ENCODE measurements at regions not wholly inside any gene's neighbourhood (a gene's known extent, or its start where the extent isn't known, plus 50 kb on each side); places are given as distances from the start of the nearest gene placed in this dataset.
"Not testable (repeated sequence)": the region's sequence is repeated elsewhere in the genome, so short reads cannot be mapped to it uniquely, and the experiment has no call there.

DNA sequence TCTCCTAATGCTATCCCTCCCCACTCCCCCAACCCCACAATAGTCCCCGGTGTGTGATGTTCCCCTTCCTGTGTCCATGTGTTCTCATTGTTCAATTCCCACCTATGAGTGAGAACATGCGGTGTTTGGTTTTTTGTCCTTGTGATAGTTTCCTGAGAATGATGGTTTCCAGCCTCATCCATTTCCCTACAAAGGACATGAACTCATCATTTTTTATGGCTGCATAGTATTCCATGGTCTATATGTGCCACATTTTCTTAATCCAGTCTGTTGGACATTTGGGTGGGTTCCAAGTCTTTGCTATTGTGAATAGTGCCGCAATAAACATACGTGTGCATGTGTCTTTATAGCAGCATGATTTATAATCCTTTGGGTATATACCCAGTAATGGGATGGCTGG is 537.1 kb upstream of the KLF4 start:
- TF ChIP-seq, protein P1, sequence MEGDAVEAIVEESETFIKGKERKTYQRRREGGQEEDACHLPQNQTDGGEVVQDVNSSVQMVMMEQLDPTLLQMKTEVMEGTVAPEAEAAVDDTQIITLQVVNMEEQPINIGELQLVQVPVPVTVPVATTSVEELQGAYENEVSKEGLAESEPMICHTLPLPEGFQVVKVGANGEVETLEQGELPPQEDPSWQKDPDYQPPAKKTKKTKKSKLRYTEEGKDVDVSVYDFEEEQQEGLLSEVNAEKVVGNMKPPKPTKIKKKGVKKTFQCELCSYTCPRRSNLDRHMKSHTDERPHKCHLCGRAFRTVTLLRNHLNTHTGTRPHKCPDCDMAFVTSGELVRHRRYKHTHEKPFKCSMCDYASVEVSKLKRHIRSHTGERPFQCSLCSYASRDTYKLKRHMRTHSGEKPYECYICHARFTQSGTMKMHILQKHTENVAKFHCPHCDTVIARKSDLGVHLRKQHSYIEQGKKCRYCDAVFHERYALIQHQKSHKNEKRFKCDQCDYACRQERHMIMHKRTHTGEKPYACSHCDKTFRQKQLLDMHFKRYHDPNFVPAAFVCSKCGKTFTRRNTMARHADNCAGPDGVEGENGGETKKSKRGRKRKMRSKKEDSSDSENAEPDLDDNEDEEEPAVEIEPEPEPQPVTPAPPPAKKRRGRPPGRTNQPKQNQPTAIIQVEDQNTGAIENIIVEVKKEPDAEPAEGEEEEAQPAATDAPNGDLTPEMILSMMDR (IDR thresholded peaks at IDR 0.05; ENCODE audit: low read depth, low read length), result not testable (repeated sequence)
- TF ChIP-seq EZH2phosphoT487 (IDR thresholded peaks at IDR 0.05; ENCODE audit: low read depth), result not testable (repeated sequence)
